GM23248 (cell line): ENCODE measurements at regions not wholly inside any gene's neighbourhood (a gene's known extent, or its start where the extent isn't known, plus 50 kb on each side); places are given as distances from the start of the nearest gene placed in this dataset.
A peak's percentile ranks its signal among the peaks of the same experiment; 100 is the strongest.

Experiments used
- DNase-seq: peaks from one replicate; pipeline ENCODE4 v3.0.0-alpha.2; 2015
- H2AFZ ChIP-seq: fragments of 200-600 bp; sonication (generic); 2 replicates; pipeline ENCODE4 v1.6.1; 2016; ENCODE audit warnings: antibody characterized with exemption
- H3F3A ChIP-seq: fragments of 200-600 bp; sonication (generic); 2 replicates; pipeline ENCODE4 v1.6.1; 2016; ENCODE audit warnings: mild to moderate bottlenecking, antibody characterized with exemption, mixed run types; ENCODE audit not compliant: insufficient read depth
- H3K27ac ChIP-seq: fragments of 200-600 bp; sonication (generic); 2 replicates; pipeline ENCODE4 v1.5.1; 2016; ENCODE audit warnings: mild to moderate bottlenecking
- H3K27me3 ChIP-seq: fragments of 200-600 bp; sonication (generic); replicated peaks from 2 replicates; pipeline ENCODE4 v1.6.1; 2016; ENCODE audit warnings: mild to moderate bottlenecking; ENCODE audit not compliant: insufficient read depth
- H3K36me3 ChIP-seq: fragments of 200-600 bp; sonication (generic); 2 replicates; pipeline ENCODE4 v1.6.1; 2016; ENCODE audit warnings: low read depth, mild to moderate bottlenecking
- H3K4me1 ChIP-seq: fragments of 200-600 bp; sonication (generic); 2 replicates; pipeline ENCODE4 v1.6.1; 2016; ENCODE audit warnings: mild to moderate bottlenecking; ENCODE audit not compliant: insufficient read depth
- H3K4me2 ChIP-seq: fragments of 200-600 bp; sonication (generic); one replicate; pipeline ENCODE4 v1.6.1; 2016; ENCODE audit warnings: mild to moderate bottlenecking; ENCODE audit not compliant: unreplicated experiment
- H3K4me3 ChIP-seq: fragments of 200-600 bp; sonication (generic); 2 replicates; pipeline ENCODE4 v1.5.1; 2016; ENCODE audit warnings: mild to moderate bottlenecking
- H3K79me2 ChIP-seq: fragments of 200-600 bp; sonication (generic); 2 replicates; pipeline ENCODE4 v1.6.1; 2016; ENCODE audit warnings: mild to moderate bottlenecking; ENCODE audit not compliant: insufficient read depth
- H3K9ac ChIP-seq: fragments of 200-600 bp; sonication (generic); 2 replicates; pipeline ENCODE4 v1.6.1; 2016; ENCODE audit warnings: mild to moderate bottlenecking
- H3K9me2 ChIP-seq: fragments of 200-600 bp; sonication (generic); 2 replicates; pipeline ENCODE4 v1.6.1; 2016; ENCODE audit warnings: mixed run types, mild to moderate bottlenecking, moderate library complexity; ENCODE audit not compliant: insufficient read depth
- H3K9me3 ChIP-seq: fragments of 200-600 bp; sonication (generic); one replicate; pipeline ENCODE4 v1.6.1; 2017; ENCODE audit warnings: low read depth
- H4K20me1 ChIP-seq: fragments of 200-600 bp; sonication (generic); 2 replicates; pipeline ENCODE4 v1.6.0; 2016; ENCODE audit not compliant: insufficient read depth
- EZH2 ChIP-seq: fragments of 200-600 bp; sonication (generic); IDR thresholded peaks from 2 replicates; pipeline ENCODE4 v1.6.1; 2018; ENCODE audit warnings: antibody characterized with exemption, mild to moderate bottlenecking; ENCODE audit not compliant: insufficient read depth, poor library complexity, severe bottlenecking
- EZH2phosphoT487 ChIP-seq: fragments of 200-600 bp; sonication (generic); IDR thresholded peaks from 2 replicates; pipeline ENCODE4 v1.6.1; 2018; ENCODE audit warnings: antibody characterized with exemption, moderate library complexity, mild to moderate bottlenecking, low read depth; ENCODE audit not compliant: insufficient read depth
- WGBS, 2 experiments: methylation state at CpG; one replicate each; pipeline ENCODE4 v1.1.6; 2015 to 2017; ENCODE audit warnings: low lambda C conversion rate in 2 of 2, low coverage in 1 of 2; ENCODE audit errors: missing lambda C conversion rate in 2 of 2; 5-methylcytosine and 5-hydroxymethylcytosine counted together
- in situ Hi-C: fragments of 300-500 bp; cut with MboI; formaldehyde crosslinking; loops from 2 replicates; pipeline ENCODE4 v1.15.0; 2020

- DNase-seq: peak; percentile 76
- no peaks in the 10 kb centered on the region for H3K9me3 ChIP-seq
- H3K4me2 ChIP-seq: peak overlapping the region; percentile 42
- TF ChIP-seq EZH2phosphoT487: no peak
- TF ChIP-seq EZH2: no peak
- 1 to 5% methylated on average over 3 of the region's 3 CpGs for WGBS, 2 experiments
- H3K79me2 ChIP-seq: no peaks in the 10 kb centered on the region
- H3K4me3 ChIP-seq: peak overlapping the region; percentile 26
- H3K4me1 ChIP-seq: peaks cover 30% of the 10 kb centered on the region
- no peaks in the 10 kb centered on the region for H4K20me1 ChIP-seq
- H3K9ac ChIP-seq: 0 out of 2 replicates have a peak overlapping the region, but pooled peaks have one; percentile 8
- peak overlapping the region; percentile 7 for H2AFZ ChIP-seq
- in situ Hi-C loops: no loop called here
- no peaks in the 10 kb centered on the region for H3K27me3 ChIP-seq
- H3F3A ChIP-seq: peaks cover 23% of the 10 kb centered on the region; the same call in 1 of the 2 replicates
- H3K9me2 ChIP-seq: no peaks in the 10 kb centered on the region
- no peaks in the 10 kb centered on the region for H3K36me3 ChIP-seq
- H3K27ac ChIP-seq: peak overlapping the region; percentile 45
These were observed 53.2 kb upstream of the HMHB1 start for GRCh38 chr5:143758750-143759149.

DNA sequence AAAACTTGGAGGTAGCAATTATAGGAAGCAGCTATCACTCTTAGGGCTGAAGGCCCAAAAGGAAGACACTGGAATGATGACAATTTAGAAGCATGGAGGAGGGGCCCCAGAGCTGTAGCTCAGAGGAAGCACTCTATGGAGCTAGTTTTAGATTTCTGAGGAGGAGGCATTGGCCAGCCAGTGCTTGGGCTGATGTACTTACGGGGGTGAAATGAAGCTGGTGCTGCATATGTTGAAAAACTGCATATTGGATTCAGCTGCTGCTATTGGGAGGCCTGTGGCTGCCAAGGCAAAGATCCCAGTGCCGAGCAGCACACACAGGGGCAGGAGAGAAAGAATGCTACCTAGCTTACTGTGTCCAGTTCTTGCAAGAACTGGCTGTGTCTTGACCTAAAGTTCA lies 53.9 kb upstream of the HMHB1 start:
- Histone ChIP-seq H3K4me2 (no peak overlapping the region), H2AFZ (peak overlapping the region; percentile 7; the same call in 1 of the 2 replicates), H3K36me3 (no peaks in the 10 kb centered on the region), H3K4me1 (peaks cover 30% of the 10 kb centered on the region), H4K20me1 (no peaks in the 10 kb centered on the region), H3K27me3 (no peaks in the 10 kb centered on the region), H3K4me3 (no peak overlapping the region), H3F3A (peaks cover 23% of the 10 kb centered on the region; the same call in 1 of the 2 replicates), H3K27ac (no peak overlapping the region), H3K9ac (no peak overlapping the region), H3K9me3 (no peaks in the 10 kb centered on the region), H3K79me2 (no peaks in the 10 kb centered on the region), H3K9me2 (no peaks in the 10 kb centered on the region)
- in situ Hi-C loops: no loop called here
- no peak for TF ChIP-seq EZH2
- no peak for TF ChIP-seq EZH2phosphoT487
- WGBS, 2 experiments: 63 to 68% methylated on average over 2 of the region's 2 CpGs
- no peak for DNase-seq

DNA sequence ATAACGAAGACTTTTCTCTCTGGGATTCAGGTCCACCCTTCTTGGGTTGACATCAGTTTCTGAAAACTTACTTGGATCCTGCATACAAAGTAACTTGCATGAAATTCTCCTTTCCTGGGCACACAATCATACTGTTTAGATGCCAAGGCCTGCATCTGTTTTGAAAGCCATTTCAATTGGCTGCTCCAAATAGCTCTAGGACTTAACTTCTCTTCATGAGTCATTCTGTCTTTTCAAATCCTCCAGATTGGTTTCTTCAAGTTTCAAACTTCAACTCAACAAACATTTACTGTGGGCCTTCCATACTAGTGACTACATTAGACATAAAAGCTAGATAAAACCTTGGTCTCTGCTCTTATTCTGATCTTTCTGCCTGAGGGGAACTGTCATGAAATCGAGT lies 54.8 kb upstream of the HMHB1 start:
- Histone ChIP-seq H3K9me2 (no peaks in the 10 kb centered on the region), H3K4me2 (no peak overlapping the region), H3K9me3 (no peaks in the 10 kb centered on the region), H3K79me2 (no peaks in the 10 kb centered on the region), H3K27ac (no peak overlapping the region), H3K4me1 (peaks cover 30% of the 10 kb centered on the region), H3K36me3 (no peaks in the 10 kb centered on the region), H4K20me1 (no peaks in the 10 kb centered on the region), H3K27me3 (no peaks in the 10 kb centered on the region), H2AFZ (no peak overlapping the region; the same call in 1 of the 2 replicates), H3K9ac (no peak overlapping the region), H3F3A (peaks cover 23% of the 10 kb centered on the region; the same call in 1 of the 2 replicates), H3K4me3 (no peak overlapping the region)
- TF ChIP-seq EZH2phosphoT487: no peak
- no peak for TF ChIP-seq EZH2
- 53 to 66% methylated on average over 2 of the region's 2 CpGs for WGBS, 2 experiments
- in situ Hi-C loops: no loop called here
- DNase-seq: peak; percentile 38

GRCh38 chr5:143755966-143756365 lies 56.0 kb upstream of the HMHB1 start:
- Histone ChIP-seq H3K79me2 (no peaks in the 10 kb centered on the region), H3K27ac (no peak overlapping the region), H3K9me2 (no peaks in the 10 kb centered on the region), H3K4me2 (no peak overlapping the region), H3K4me3 (no peak overlapping the region), H4K20me1 (no peaks in the 10 kb centered on the region), H3F3A (peaks cover 23% of the 10 kb centered on the region; the same call in 1 of the 2 replicates), H3K27me3 (no peaks in the 10 kb centered on the region), H3K4me1 (peaks cover 30% of the 10 kb centered on the region), H3K36me3 (no peaks in the 10 kb centered on the region), H3K9me3 (no peaks in the 10 kb centered on the region), H3K9ac (no peak overlapping the region), H2AFZ (0 out of 2 replicates have a peak overlapping the region, but pooled peaks have one; percentile 2)
- 60 to 68% methylated on average over 1 of the region's 1 CpG for WGBS, 2 experiments
- no peak for DNase-seq
- in situ Hi-C loops: no loop called here
- TF ChIP-seq EZH2phosphoT487: no peak
- no peak for TF ChIP-seq EZH2
